H1 (cell line): ENCODE measurements at regions not wholly inside any gene's neighbourhood (a gene's known extent, or its start where the extent isn't known, plus 50 kb on each side); places are given as distances from the start of the nearest gene placed in this dataset.

ENCODE experiments used
- POU5F1 ChIP-seq: IDR thresholded peaks from 2 replicates; pipeline ENCODE4 v1.6.1; 2011; ENCODE audit warnings: low read depth, mild to moderate bottlenecking, low read length, moderate library complexity
- SIRT6 ChIP-seq: IDR thresholded peaks from one replicate; pipeline ENCODE4 v1.7.1; 2012; ENCODE audit warnings: low read length, inconsistent platforms
- SP4 ChIP-seq: IDR thresholded peaks from 2 replicates; pipeline ENCODE4 v1.6.1; 2012; ENCODE audit warnings: low read length, inconsistent platforms

- TF ChIP-seq POU5F1 = no peak
- TF ChIP-seq SP4 = no peak
- no peak for TF ChIP-seq SIRT6
- TF ChIP-seq, all 59 proteins: peak for 0
Observed at GRCh38 chr14:104237651-104238423, 99.5 kb downstream of the KIF26A start (continued).
